GM19452 (cell line): ENCODE measurements at regions not wholly inside any gene's neighbourhood (a gene's known extent, or its start where the extent isn't known, plus 50 kb on each side); places are given as distances from the start of the nearest gene placed in this dataset.
"Not testable (repeated sequence)": the region's sequence is repeated elsewhere in the genome, so short reads cannot be mapped to it uniquely, and the experiment has no call there.

Experiments used
- ATAC-seq: cut with Tn5 transposase; IDR thresholded peaks from one replicate; pipeline ENCODE4 v1.9.1; 2021; ENCODE audit not compliant: unreplicated experiment

GRCh38 chr6:50455029-50455428 lies 258.3 kb upstream of the TFAP2D start:
- no peak for ATAC-seq

- ATAC-seq: no peak
Measured at GRCh38 chr6:50457351-50457750, 256.0 kb upstream of the TFAP2D start.

DNA sequence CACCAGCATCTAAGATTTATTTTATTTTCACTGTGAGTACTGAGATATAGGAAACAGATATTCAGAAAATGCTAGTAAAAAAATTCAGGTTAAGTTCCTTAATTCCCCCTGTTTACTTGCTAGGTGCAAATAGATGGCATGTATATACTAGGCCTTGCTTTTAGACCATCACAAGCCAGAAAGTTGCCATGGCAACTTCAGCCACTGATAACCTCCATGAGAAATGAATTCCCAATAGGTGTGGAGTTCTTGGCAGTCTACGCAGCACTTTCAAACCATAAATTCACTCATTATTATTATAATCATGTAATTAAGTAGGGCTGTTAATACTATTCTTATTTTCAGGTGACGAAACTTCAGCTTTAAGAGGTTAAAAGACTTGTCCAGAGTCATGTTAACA lies 251.6 kb upstream of the TFAP2D start:
- ATAC-seq: no peak

DNA sequence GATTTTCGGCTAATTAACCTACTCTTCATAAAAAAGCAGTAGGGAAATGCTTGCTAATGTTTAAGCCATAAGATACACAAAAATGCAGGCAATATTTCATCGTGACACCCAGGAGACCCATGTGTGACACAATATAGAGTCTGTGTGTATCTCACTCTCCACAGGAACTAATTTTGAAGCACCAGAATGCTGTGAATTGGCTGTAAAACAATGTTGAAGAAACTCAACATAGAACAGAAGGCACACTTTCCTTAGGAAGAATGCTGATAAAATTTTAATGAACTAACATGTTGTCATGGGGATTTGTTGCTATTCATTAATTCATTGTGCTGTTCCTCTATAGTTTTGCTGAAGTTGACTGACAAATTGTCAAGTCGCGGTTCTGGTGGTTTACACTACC lies 249.4 kb upstream of the TFAP2D start:
- ATAC-seq: no peak

GRCh38 chr6:50467931-50468330 lies 245.4 kb upstream of the TFAP2D start:
- no peak for ATAC-seq

GRCh38 chr6:50471041-50471440 lies 242.3 kb upstream of the TFAP2D start:
- ATAC-seq: no peak

- ATAC-seq: no peak
Measured at GRCh38 chr6:50510361-50510760, 203.0 kb upstream of the TFAP2D start.

- no peak for ATAC-seq
Measured at GRCh38 chr6:50520326-50521266, 192.7 kb upstream of the TFAP2D start.

DNA sequence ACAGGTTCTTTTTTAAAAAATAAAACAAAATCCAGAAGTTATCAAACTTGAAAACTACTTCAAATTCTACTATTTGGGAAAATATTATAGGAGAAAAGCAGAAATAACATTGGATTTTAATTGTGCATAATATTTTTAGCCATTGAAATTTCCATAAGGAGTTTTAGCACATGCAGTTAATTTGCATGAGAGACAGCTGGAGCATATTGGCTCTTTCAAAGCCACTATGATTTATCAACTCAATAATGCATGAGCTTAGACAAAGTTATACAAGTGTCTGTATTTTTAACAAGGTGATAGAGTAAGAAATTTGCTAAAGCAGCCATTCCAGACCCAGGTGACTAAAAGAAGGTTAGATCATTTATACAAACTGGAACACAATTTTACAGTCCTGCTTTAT lies 189.0 kb upstream of the TFAP2D start:
- no peak for ATAC-seq

GRCh38 chr6:50527985-50528384 lies 185.3 kb upstream of the TFAP2D start:
- ATAC-seq: no peak

GRCh38 chr6:50539447-50539846 lies 173.9 kb upstream of the TFAP2D start:
- no peak for ATAC-seq

GRCh38 chr6:50541941-50542340 lies 171.4 kb upstream of the TFAP2D start:
- ATAC-seq: no peak

GRCh38 chr6:50543666-50544065 lies 169.7 kb upstream of the TFAP2D start:
- no peak for ATAC-seq

- no peak for ATAC-seq
Measured at GRCh38 chr6:50549026-50549425, 164.3 kb upstream of the TFAP2D start.

DNA sequence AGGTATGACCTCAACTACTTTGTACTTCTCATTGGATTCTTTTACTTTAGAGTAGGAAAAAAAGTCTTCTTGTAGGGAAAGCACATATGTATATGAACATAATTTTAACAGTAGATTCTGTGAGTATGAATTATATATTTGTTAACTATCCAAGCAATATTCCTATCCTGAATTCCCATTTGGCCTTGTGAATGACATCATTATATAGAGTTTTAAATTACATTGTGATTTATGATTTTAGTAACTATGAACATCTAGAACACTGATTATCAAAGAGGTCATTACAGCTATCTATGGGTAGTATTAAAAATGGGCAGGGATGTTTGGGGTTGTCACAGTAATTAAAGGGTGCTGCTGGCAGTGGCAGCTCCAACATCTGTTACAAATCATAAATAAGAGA lies 163.9 kb upstream of the TFAP2D start:
- no peak for ATAC-seq

DNA sequence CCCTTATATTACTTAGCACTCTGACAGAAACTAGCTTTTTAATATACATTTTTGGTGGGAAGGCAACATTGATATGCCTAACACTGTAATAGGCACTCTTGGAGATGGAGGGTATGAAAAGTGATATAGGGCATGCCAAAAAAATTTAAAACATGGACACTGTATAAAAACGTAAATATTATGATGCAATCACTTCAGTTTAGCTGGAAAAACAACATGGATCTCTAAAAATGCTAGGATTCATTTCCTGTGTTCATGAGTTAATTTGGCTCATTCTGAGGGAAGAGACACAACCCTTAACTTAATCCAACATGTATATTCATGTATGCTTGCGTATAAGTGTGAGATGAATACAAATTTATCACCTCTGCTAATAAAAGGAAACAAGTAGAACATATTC lies 157.3 kb upstream of the TFAP2D start:
- ATAC-seq: no peak

- ATAC-seq: no peak
Measured at GRCh38 chr6:50565004-50565403, 148.3 kb upstream of the TFAP2D start.

- not testable (repeated sequence) for ATAC-seq
Measured at GRCh38 chr6:50571230-50571629, 142.1 kb upstream of the TFAP2D start.

DNA sequence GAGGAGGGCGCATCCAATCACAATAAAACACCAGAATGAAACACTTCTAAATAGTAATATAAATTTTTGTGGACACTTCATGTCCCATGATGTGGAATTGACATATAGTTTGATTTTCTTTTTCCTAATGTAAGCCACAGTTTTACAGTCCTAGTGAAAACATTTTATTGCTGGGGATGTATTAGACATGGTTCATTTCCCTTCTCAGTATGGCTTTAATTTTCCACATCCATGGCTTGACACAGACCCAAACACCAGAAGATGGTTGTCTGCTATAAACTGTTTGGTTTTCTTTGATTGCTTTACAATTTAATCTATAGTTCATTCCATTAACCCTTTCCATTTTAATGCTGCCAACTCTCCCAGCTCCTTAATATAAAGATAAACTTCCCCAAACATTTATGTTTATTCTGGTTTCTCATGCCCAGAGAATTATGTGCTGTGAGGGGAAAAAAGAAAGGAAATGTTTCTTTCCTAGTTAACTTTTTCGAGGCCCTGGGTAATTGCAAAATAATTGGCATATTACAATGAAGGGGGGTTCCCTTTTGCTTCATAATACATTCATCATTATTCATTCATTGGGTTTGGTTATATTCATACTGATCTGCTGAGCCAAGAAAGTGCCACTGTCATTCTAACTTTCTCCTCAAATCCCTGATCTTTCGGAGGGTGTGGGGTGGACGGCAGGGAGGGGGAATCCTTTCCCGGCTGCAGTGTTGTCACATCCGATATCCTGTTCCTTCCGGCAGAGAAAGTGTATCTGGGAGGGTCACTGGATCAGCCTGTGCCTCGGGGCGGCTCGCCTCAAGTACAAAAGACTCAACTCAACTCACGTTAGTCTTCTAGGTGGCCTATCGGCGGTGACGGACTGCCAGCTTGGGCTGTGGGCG lies 127.6 kb upstream of the TFAP2D start:
- no peak for ATAC-seq

GRCh38 chr6:50586331-50586675 lies 127.0 kb upstream of the TFAP2D start:
- ATAC-seq: no peak

- no peak for ATAC-seq
Measured at GRCh38 chr6:50589751-50590470, 123.4 kb upstream of the TFAP2D start.
